NCI-H2196 treated with DMSO at 0.1 percent for 48 hours (cell line): ENCODE measurements at regions not wholly inside any gene's neighbourhood (a gene's known extent, or its start where the extent isn't known, plus 50 kb on each side); places are given as distances from the start of the nearest gene placed in this dataset.

ENCODE experiments used
- DNase-seq: peaks from one replicate; lab custom pipeline; 2025; ENCODE audit not compliant: unreplicated experiment; lab: John Stamatoyannopoulos, UW

DNA sequence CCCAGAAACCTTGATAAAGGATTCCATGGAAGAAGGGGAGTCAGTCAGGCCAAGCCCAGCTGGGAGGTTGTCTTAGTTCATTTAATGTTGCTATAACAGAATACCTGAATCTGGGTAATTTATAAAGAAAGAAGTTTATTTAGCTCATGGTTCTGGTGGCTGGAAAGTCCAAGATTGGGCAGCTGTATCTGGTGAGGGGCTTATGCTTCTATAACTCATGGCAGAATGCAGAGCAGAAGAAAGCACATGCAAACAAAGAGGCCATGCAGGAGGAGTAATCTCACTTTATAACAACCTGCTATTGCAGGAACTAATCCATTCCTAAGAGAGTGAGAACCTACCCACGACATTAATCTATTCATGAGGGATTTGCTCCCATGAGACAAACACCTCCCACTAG, 54.2 kb upstream of the ANKRD1 start:
- no peak for DNase-seq

DNA sequence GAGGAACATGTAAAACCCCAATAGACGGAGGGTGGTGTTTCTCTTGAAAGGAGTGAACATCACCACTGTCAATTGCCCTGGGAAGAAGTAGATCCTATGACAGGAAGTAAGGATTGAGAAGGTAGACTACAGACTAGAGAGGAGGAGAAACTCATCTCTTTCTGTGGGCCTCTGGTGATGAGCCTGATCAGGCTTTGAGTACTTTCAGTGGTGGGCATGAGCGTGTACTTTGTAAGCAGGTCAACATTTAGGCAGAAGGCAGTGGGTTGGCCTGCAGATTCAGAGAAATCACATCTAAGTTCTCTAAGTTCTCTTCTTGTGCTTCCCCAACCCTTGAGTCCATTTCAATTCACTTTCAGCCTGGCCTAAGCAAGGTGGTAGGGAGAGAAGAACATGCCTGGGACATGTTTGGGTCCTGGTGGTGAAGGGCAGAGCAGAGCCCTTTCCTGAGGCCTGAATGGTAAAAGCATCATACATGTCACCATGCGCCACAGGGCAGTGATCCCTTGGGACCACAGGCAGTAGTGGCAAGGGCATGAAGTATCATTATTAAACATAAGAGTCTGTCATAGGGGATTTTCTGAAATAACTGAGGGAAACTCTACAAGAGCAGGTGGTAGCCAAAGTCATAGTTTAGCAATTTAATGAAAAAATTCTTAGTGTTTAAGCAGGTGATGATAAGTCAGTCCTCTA, 56.4 kb upstream of the ANKRD1 start:
- DNase-seq = no peak

DNA sequence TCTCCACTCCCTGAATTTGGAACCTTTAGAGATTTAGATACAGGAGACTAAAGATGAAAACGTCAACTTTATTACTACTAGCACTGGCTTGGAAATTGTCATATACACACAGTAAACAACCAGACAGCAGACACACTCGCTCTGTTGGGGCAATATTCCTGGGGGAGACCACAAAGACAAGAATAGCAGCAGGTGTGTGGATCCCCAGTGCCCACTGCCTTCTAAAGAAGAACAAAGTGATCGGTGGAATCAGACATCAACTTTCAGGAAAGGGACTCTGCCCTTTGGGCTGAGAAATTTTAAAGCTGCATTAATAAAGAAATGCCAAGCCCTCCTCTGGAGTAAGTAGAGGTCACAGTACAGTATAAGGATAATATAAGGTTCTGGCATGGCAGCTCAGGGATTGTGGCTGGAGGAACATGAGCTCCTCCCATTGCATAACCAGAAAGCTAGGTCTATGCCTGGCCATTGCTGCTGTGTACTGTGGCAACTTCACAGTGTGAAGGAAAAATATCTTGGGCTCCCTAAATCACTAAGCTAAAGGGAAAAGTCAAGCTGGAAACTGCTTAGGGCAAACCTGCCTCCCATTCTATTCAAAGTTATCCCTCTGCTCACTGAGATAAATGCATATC, 57.1 kb upstream of the ANKRD1 start:
- no peak for DNase-seq

DNA sequence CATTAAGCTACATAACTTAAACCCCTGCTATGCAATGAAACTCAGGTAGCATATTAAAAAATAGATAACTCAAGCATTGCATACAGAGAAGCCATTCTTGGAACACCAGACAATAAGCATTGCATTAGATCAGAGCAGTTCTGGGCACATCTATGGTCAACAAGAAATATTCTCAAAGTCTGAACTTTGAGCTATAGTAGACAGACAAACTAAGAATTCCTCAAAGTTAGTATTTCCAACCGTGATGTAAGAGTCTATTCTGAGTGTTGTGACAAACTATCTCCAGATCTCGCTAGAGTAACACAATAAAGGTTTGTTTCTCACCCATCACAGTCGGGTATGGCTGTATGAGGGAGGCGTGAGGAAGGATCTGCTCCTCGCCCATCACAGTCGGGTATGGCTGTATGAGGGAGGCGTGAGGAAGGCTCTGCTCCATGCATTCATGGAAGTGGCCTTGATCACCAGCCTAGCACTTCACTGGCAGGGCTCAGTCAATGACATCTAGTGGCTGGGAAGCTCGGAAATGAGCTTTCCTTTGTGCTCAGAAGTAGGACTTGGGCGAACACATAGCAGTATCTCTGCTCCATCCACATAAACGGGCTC, 61.6 kb upstream of the ANKRD1 start:
- no peak for DNase-seq

DNA sequence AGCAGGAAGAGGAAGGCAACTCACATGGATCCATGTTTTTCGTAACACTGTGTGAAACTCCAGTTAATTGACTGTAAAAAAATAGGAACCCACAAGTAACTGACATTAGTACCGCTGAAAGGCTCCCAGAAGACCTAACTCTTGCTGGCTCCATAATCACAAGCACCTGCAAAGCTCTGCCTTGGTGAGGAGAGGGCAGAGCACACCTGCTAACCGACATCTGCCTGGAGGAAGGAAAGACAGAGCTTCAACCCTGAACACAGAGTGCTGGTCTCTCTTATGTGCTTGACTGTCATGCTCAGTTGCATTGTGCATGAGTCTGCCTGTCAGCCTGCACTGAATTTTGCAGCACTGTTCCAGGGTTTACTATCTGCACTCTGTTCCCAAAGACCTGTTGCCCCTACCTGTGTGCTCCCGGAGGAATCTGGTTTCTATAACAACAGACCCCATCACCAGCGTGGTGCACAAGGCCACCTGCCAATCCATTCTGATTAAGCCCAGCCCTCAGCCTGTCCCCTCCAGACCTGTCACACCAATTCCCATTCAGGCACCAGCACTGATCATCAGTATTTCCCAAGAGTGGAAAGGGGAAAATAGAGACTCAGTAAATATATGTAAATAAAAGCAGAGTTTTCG, 63.1 kb upstream of the ANKRD1 start:
- no peak for DNase-seq

DNA sequence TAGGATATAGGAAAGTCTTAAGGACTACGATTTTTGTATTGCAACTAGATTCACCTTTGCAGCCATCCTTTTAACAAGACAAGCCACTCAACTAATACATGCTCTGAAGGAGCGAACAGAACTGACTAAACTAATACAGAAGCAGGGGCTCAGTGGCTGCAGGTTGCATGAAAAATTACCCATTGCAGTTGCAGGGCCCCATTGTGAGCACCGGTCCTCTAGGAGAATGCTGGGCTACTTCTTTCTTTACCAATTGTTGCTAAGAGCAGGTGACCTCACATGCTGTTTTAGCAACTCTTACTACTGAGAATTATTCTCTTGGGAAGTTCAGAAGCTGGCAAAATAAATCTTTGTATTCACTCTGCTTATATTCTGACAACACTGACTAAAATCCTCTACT, 64.0 kb upstream of the ANKRD1 start:
- DNase-seq = no peak

DNA sequence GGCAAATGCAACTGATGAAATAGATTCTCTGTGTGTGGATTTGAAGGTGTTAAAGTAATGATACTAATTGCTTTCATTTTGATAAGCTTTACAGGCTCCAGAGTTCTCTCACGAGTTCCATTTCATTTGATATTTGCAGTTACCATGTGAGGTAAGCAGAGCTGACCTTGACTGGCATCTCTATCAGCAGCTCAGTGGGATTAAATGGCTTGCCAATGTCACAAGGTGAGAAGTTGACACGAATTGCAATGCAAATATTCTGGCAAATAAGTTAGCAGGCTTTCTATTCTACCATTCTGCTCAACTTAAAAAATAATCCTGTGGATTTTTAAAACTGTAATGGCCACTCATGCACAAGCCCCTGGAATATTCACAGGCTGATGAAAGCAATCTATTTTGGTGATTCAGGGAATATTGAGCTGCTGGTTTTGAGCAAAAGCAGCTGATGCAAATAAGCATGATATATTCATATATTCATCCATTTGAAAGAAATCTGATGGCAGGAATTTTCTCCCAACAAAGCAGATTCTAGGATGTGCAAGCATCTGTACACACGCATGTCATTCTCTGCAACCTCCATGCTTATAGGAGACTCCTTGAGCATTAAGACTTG, 64.5 kb upstream of the ANKRD1 start:
- DNase-seq = no peak

DNA sequence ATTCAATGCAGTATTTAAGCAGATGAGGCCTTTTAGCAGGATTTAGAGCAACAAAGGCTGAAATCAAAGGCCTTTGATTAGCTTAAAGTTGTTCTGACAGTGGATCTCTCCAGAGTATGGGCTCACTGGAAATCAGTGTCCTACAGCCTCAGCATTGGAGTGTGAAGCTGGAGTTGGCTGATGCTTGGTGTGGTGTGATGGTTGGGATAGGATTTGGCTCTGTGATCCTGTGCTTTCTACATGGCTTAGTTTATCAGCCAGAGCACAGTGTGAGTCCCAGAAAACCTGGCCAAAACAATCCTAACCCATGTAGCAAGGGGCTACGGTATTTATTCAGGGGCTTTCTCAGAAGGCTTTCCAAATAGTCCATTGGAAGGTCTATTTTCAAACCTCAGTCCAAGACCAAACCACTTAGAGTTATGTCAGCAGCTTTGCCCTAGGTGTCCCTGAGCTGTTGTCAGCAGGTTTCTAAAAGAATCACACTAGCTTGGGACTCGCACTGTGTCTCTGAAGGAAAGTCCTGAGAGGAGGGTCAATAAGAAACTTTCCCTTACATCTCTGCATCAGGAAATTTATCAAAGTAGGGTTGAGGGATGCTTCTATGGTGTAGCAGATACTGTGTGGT, 65.4 kb upstream of the ANKRD1 start:
- no peak for DNase-seq

DNA sequence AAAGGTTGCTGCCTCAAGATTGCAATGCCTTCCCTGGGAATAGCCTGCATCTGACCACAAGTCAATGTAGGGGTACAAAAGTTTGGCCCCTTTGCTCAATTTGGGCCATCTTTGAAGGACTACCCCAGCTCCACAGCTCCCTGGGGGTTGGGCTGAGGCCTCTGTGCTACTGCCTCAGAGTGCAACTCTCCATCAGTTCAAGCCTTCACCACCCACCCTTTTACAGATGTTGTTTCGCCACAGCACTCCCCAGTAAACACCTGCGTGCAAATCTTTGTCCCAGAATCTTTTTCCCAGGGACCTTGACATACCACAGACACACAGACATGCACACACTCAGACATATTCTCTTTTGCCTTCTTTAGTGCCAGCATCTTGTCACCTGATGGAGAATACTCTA, 66.0 kb upstream of the ANKRD1 start:
- no peak for DNase-seq

DNA sequence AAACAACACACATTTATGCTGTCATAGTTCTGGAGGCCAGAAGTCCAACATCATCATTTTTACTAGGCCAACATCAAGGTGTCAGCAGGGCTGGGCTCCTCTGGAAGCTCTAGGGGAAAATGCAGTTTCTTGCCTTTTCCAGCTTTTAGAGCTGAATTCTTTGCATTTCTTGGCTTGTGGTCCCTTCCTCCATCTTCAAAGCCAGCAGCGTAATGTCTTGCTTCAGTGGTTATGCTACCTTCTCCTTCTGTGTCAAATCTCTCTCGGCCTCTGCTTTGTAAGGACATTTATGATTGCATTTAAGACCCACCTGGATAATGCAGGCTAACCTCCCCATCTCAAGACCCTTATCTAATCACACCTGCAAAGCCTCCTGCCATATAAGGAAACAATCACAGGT, 66.5 kb upstream of the ANKRD1 start:
- DNase-seq = no peak

DNA sequence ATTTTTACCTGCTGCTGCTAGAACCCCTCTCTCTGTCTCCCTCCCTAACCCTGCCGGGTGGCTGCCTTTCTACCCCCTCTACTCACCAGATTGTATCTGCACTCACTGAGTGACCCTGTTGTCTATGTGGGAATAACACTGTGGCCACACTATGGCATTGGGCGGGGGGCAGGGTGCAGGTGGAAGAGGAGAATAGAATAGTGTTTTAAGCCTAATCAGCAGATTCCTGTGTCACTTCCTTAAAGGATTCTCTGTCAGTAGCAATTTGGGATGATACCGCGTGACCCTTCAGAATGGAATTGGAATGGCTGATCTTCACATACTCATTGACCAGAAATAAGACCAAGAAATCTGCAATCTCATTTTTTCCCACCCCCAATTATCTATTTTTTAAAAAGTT, 67.1 kb upstream of the ANKRD1 start:
- DNase-seq = no peak

DNA sequence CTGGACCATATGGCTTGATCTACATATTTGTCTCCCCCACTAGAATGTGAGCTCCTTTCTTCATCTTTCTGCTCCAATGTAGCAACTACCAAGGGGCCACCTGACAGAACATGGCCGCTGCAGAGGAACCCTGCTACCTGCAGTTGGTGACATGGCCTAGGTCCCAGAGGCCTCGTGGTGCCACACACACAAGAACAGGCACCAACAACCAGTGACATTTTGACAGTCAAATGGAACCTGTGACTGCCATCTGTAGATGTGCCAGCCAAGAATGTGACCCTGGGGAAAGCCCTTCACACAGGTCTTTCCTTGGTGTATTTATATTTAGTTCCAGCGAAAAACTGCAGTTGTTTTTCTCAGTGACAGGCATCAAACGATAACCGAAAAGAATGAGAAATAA, 67.9 kb upstream of the ANKRD1 start:
- no peak for DNase-seq

DNA sequence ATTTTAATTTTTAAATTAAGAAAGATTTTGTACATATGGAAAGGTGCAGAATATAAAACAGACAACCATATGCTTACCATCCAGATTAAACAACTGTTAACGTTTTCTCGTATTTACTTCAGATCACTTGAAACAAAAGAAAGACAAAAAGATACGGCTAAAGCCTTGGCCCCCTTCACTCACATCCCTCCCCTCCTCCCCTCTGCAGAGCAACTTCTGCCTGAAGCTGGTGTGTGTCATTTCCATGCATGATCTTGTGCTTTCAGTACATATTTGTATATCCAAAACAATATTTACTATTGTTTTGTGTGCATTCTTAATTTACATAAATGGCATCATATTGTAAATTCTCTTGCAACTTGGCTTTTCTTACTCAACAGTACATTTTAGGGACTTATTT, 68.5 kb upstream of the ANKRD1 start:
- DNase-seq = no peak

DNA sequence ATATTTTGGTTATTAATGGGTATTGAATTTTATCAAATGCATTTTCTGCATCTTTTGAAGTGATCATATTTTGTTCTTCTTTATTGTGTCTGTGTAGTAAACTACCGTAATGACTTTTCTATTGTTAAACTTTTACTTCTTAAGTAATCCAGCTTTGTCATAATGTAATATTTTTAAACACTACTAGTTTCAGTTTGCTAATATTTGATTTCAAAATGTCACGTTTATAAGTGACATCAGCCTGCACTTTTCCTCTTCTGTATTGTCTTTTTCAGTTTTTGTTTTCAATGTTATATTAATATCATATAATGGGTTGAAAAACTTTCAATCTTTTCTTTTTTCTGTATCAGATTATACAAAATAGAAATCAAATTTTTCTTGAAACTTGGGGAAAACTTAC, 71.6 kb upstream of the ANKRD1 start:
- no peak for DNase-seq

DNA sequence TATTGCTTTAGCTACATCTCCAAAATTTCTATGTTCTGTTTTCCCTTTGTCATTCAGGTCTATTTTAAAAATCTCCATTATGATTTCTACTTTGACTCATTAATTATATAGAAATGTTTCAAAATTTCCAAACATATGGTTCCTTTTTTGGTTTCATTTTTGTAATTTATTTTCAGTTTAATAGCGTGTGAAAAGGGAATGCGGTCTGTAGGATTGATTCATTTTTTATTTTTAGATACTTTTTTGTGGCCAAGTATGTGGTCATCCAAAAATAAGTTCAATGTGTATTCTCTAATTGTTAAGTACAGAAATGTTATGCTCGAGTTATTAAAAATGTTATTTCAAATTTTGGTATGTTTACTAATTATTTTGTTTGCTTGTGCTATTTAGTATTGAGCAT, 72.5 kb upstream of the ANKRD1 start:
- no peak for DNase-seq

DNA sequence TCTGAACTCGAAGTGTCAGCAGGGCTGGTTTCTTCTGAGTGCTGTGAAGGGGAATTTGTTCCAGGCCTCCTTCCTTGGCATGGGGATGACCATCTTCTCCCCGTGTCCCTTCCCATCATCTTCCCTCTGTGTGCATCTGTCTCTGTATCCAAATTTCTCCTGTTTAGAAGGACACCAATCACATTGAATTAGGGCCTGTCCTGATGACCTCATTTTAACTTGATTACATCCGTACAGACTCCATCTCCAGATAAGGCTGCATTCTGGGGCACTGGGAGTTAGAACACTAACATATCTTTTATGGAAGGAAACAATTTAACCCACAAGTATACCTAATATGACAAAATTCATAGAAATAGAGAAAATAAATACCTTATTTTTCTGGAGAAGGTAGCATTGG, 76.8 kb upstream of the ANKRD1 start:
- DNase-seq = no peak

DNA sequence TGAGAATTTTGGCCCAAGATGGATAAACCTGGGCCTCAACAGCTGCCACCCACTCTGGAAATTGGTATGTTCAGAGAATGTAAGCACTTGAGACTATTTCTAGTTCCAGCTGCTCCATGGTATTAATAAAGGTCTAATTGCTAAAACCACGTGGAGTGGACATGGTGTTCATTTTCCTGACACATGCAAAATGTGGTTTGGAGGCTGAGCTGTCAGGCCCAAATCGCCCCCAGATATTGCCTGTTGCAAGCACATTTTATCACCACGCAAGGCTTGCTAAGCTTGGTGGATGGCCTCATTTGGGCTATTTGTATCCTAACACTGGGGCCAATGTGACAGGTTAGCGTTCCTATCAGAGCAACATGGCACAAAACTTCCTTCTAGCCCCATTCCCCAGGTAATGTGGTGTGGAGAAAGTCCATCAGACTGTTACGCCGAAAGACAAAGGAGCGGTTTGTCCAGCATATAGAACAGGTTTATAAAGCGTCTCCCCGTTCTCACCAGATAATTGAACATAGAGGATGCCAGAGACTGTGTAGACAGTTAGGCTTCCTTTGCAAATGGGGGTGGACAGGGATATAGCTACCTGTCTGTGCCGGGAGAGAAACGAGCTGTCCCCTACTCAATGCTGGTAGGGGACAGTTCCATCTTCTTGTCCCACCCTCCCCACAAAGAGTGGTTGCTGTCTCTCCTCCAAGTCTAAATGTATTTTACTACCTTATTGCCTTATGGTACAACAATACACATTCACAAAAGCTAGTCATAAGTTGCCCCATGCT, 78.0 kb upstream of the ANKRD1 start:
- no peak for DNase-seq

DNA sequence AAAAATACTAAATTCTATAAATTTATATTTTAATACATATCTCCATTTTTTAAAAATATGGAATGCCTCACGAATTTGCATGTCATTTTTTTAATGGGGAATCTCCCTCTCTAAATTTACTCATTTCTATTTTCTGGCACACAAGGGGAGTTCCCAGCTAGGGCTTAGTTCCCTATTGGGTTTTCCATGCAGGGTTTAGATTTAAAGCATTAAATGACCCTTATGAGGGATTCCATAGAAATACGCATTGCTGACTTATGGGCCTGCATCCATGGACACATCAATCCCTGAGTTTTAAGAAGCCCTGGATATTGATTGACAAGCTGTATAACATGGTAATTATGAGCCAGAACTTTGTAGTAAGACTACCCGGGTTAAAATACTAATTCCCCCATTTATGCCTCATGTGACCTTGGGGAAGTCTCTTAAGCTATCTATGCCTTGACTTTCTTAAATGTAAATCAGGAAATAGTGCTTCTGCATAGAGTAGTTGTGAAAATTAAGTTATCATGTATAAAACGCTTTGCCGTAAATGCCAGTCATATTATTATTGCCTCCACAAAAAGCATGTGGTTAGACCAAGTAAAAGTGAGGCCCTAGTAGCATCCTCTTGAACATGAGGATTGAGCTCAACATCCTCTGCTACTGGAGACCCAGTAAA, 78.8 kb upstream of the ANKRD1 start:
- no peak for DNase-seq

DNA sequence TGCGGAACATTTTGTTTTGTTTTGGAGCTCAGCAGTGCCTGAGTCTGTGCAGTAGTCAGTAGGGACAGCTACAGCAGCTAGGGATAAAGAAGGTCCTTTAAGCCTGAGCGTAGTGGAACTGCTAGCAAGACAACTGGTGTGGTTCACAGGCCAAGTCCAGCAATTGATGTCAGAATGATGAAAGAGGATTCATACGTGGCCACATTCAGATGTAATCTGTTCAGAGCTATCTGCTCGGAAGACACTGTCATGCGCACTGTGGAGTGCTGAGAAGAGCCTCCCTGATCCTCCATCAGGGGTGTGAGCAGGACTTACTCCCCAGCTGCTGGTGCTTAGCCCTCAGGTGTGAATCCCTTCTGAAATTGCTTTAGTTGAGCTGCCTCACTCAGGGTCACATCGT, 79.6 kb upstream of the ANKRD1 start:
- no peak for DNase-seq

DNA sequence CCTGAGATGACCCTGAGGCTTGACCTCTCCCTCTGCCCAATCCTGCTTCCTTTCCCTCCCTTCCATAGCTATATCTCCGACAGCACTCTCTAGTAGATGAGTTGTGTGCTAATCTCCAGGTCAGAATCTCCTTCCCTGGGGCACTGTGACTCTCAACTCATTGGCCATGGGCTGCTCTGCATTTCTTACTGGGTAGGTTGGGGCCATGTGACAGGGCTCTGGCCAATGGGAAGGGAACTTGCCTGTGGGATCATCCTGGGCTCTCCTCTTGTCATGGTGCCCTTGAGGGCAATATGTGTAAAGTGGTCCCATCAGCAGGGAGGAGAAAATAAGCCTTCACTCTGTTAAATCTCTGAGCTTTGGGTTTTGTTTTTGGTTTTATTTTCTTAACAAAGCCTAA, 80.1 kb upstream of the ANKRD1 start:
- no peak for DNase-seq
